MM.1S (cell line): ENCODE measurements at regions not wholly inside any gene's neighbourhood (a gene's known extent, or its start where the extent isn't known, plus 50 kb on each side); places are given as distances from the start of the nearest gene placed in this dataset.

Experiments used
- DNase-seq: peaks from one replicate; pipeline ENCODE4 v3.0.0-alpha.2; 2015
- H2AFZ ChIP-seq: fragments of 300-600 bp; sonication (generic); 2 replicates; pipeline ENCODE4 v1.6.0; 2016; ENCODE audit warnings: antibody characterized with exemption, low read length
- H3F3A ChIP-seq: fragments of 300-600 bp; sonication (generic); 2 replicates; pipeline ENCODE4 v1.6.1; 2016; ENCODE audit warnings: mild to moderate bottlenecking, antibody characterized with exemption, low read length, moderate library complexity, mixed read lengths; ENCODE audit not compliant: insufficient read depth
- H3K27ac ChIP-seq: fragments of 300-600 bp; sonication (generic); 2 replicates; pipeline ENCODE4 v1.5.1; 2016; ENCODE audit warnings: mild to moderate bottlenecking, low read length
- H3K27me3 ChIP-seq: fragments of 300-600 bp; sonication (generic); replicated peaks from 2 replicates; pipeline ENCODE4 v1.6.0; 2016; ENCODE audit warnings: low read length; ENCODE audit not compliant: insufficient read depth
- H3K36me3 ChIP-seq: fragments of 300-600 bp; sonication (generic); replicated peaks from 2 replicates; pipeline ENCODE4 v1.6.1; 2016; ENCODE audit warnings: mild to moderate bottlenecking, low read length, mixed read lengths; ENCODE audit not compliant: insufficient read depth
- H3K4me1 ChIP-seq: fragments of 300-600 bp; sonication (generic); 2 replicates; pipeline ENCODE4 v1.6.1; 2016; ENCODE audit warnings: low read length, mixed read lengths
- H3K4me2 ChIP-seq: fragments of 300-600 bp; sonication (generic); 2 replicates; pipeline ENCODE4 v1.6.0; 2016; ENCODE audit warnings: low read depth, low read length
- H3K4me3 ChIP-seq: fragments of 300-600 bp; sonication (generic); 2 replicates; pipeline ENCODE4 v1.5.1; 2016; ENCODE audit warnings: low read length, mixed read lengths
- H3K79me2 ChIP-seq: fragments of 300-600 bp; sonication (generic); 2 replicates; pipeline ENCODE4 v1.6.1; 2016; ENCODE audit warnings: mixed run types, low read length, mixed read lengths
- H3K9ac ChIP-seq: fragments of 300-600 bp; sonication (generic); 2 replicates; pipeline ENCODE4 v1.6.1; 2016; ENCODE audit warnings: low read length, mixed read lengths
- H3K9me2 ChIP-seq: fragments of 300-600 bp; sonication (generic); replicated peaks from 2 replicates; pipeline ENCODE4 v1.6.1; 2016; ENCODE audit warnings: mild to moderate bottlenecking, low read length, mixed read lengths; ENCODE audit not compliant: insufficient read depth
- H3K9me3 ChIP-seq: fragments of 300-600 bp; sonication (generic); replicated peaks from 2 replicates; pipeline ENCODE4 v1.6.1; 2016; ENCODE audit warnings: mild to moderate bottlenecking, low read length, mixed read lengths; ENCODE audit not compliant: insufficient read depth
- H4K20me1 ChIP-seq: fragments of 300-600 bp; sonication (generic); 2 replicates; pipeline ENCODE4 v1.6.1; 2016; ENCODE audit warnings: mild to moderate bottlenecking, low read length, moderate library complexity, mixed read lengths; ENCODE audit not compliant: insufficient read depth
- CTCF ChIP-seq: fragments of 300-600 bp; sonication (generic); IDR thresholded peaks from 2 replicates; pipeline ENCODE4 v1.5.1; 2016; ENCODE audit warnings: antibody characterized with exemption, low read length, mixed read lengths
- EZH2 ChIP-seq: fragments of 300-600 bp; sonication (generic); optimal IDR thresholded peaks from 2 replicates; pipeline ENCODE3; 2017; ENCODE audit warnings: low read depth, mild to moderate bottlenecking, antibody characterized with exemption, low read length, mixed read lengths
- EZH2phosphoT487 ChIP-seq: fragments of 300-600 bp; sonication (generic); IDR thresholded peaks from 2 replicates; pipeline ENCODE4 v1.6.1; 2018; ENCODE audit warnings: antibody characterized with exemption, low read length

- no peaks in the 10 kb centered on the region for H3K36me3 ChIP-seq
- no peaks in the 10 kb centered on the region for H4K20me1 ChIP-seq
- no peaks in the 10 kb centered on the region for H3K27me3 ChIP-seq
- no peak overlapping the region for H2AFZ ChIP-seq
- no peaks in the 10 kb centered on the region for H3F3A ChIP-seq
- H3K79me2 ChIP-seq: no peaks in the 10 kb centered on the region
- H3K27ac ChIP-seq: no peak overlapping the region
- H3K9me2 ChIP-seq: no peaks in the 10 kb centered on the region
- H3K4me2 ChIP-seq: no peak overlapping the region
- H3K4me3 ChIP-seq: no peak overlapping the region
- H3K9me3 ChIP-seq: no peaks in the 10 kb centered on the region
- no peak for DNase-seq
- H3K4me1 ChIP-seq: no peaks in the 10 kb centered on the region
- TF ChIP-seq CTCF: no peak
- no peak for TF ChIP-seq EZH2phosphoT487
- TF ChIP-seq EZH2: no peak
- no peak overlapping the region for H3K9ac ChIP-seq
Measured at GRCh38 chr13:73683746-73684145, 450.5 kb downstream of the KLF12 start.

- no peak for TF ChIP-seq EZH2phosphoT487
- no peak for TF ChIP-seq CTCF
- no peak for TF ChIP-seq EZH2
- Histone ChIP-seq H4K20me1 (no peaks in the 10 kb centered on the region), H3K36me3 (no peaks in the 10 kb centered on the region), H3K27me3 (no peaks in the 10 kb centered on the region), H2AFZ (no peak overlapping the region), H3K79me2 (no peaks in the 10 kb centered on the region), H3K4me3 (no peak overlapping the region), H3K27ac (no peak overlapping the region), H3K9me2 (no peaks in the 10 kb centered on the region), H3K4me1 (no peaks in the 10 kb centered on the region), H3K9ac (no peak overlapping the region), H3K4me2 (no peak overlapping the region), H3F3A (no peaks in the 10 kb centered on the region), H3K9me3 (no peaks in the 10 kb centered on the region)
- no peak for DNase-seq
Measured at GRCh38 chr13:73681779-73682178, 452.4 kb downstream of the KLF12 start.

- Histone ChIP-seq H3K4me3 (no peak overlapping the region), H3K4me2 (no peak overlapping the region), H2AFZ (no peak overlapping the region), H3K27me3 (no peaks in the 10 kb centered on the region), H3K4me1 (no peaks in the 10 kb centered on the region), H3K36me3 (no peaks in the 10 kb centered on the region), H3K9me2 (no peaks in the 10 kb centered on the region), H3F3A (no peaks in the 10 kb centered on the region), H3K9me3 (no peaks in the 10 kb centered on the region), H3K9ac (no peak overlapping the region), H3K79me2 (no peaks in the 10 kb centered on the region), H4K20me1 (no peaks in the 10 kb centered on the region), H3K27ac (no peak overlapping the region)
- no peak for DNase-seq
- TF ChIP-seq EZH2: no peak
- TF ChIP-seq EZH2phosphoT487: no peak
- TF ChIP-seq CTCF: no peak
Measured at GRCh38 chr13:73681015-73681414, 453.2 kb downstream of the KLF12 start.
